CD14-positive monocyte (primary cell): ENCODE measurements at regions not wholly inside any gene's neighbourhood (a gene's known extent, or its start where the extent isn't known, plus 50 kb on each side); places are given as distances from the start of the nearest gene placed in this dataset.

Source experiments
- DNase-seq, 3 donors: peaks; one replicate each; pipeline ENCODE4 v3.0.0-alpha.2; 2011 to 2022
- H2AFZ ChIP-seq: 2 replicates; pipeline ENCODE4 v1.6.0; 2012; ENCODE audit warnings: mild to moderate bottlenecking, low read depth, low read length, inconsistent platforms; ENCODE audit not compliant: insufficient read depth, poor library complexity, severe bottlenecking
- H3K27ac ChIP-seq, 2 donors: 1 replicate in 1 of 2; 2 replicates in 1 of 2; pipeline ENCODE4 v1.5.1; 2012 to 2013; ENCODE audit warnings: low read length in 2 of 2, control low read depth in 1 of 2, inconsistent platforms in 1 of 2, low read depth in 1 of 2, mild to moderate bottlenecking in 1 of 2
- H3K27me3 ChIP-seq, 2 donors: one replicate each; pipeline versions ENCODE4 v1.6.0 to v1.6.1; 2011 to 2013; ENCODE audit warnings: low read length in 2 of 2; ENCODE audit not compliant: control insufficient read depth in 2 of 2, insufficient read depth in 2 of 2
- H3K36me3 ChIP-seq, 2 donors: replicated peaks in 1 of 2; 1 replicate in 1 of 2; 2 replicates in 1 of 2; pipeline versions ENCODE4 v1.5.1 to v1.6.1; 2012 to 2013; ENCODE audit warnings: low read length in 2 of 2, control low read depth in 1 of 2, inconsistent platforms in 1 of 2, mild to moderate bottlenecking in 1 of 2; ENCODE audit not compliant: insufficient read depth in 2 of 2, control insufficient read depth in 1 of 2
- H3K4me1 ChIP-seq, 2 donors: 1 replicate in 1 of 2; 2 replicates in 1 of 2; pipeline versions ENCODE4 v1.5.1 to v1.6.1; 2012 to 2013; ENCODE audit warnings: low read length in 2 of 2, control low read depth in 1 of 2, inconsistent platforms in 1 of 2, mild to moderate bottlenecking in 1 of 2, moderate library complexity in 1 of 2; ENCODE audit not compliant: insufficient read depth in 2 of 2, control insufficient read depth in 1 of 2
- H3K4me2 ChIP-seq: replicated peaks from 2 replicates; pipeline ENCODE3; 2012; ENCODE audit warnings: low read length, moderate library complexity, mild to moderate bottlenecking; ENCODE audit not compliant: poor library complexity, severe bottlenecking; ENCODE audit errors: extremely low read depth
- H3K4me3 ChIP-seq, 3 experiments: fragments of 200-600 bp in 1 of 3; sonication (generic) in 1 of 3; replicated peaks in 1 of 3; 1 replicate in 2 of 3; 2 replicates in 1 of 3; pipeline ENCODE4 v1.5.1; 2011 to 2013; ENCODE audit warnings: low read length in 3 of 3, mild to moderate bottlenecking in 3 of 3, control low read depth in 2 of 3, low read depth in 2 of 3, inconsistent platforms in 1 of 3, moderate library complexity in 1 of 3
- H3K79me2 ChIP-seq: 2 replicates; pipeline ENCODE4 v1.6.0; 2012; ENCODE audit warnings: mild to moderate bottlenecking, control low read depth, inconsistent platforms, low read length, moderate library complexity; ENCODE audit not compliant: insufficient read depth
- H3K9ac ChIP-seq: 2 replicates; pipeline ENCODE4 v1.6.0; 2017; ENCODE audit warnings: low read length, mild to moderate bottlenecking; ENCODE audit not compliant: insufficient read depth, poor library complexity, severe bottlenecking
- H3K9me3 ChIP-seq, 2 donors: replicated peaks in 1 of 2; 1 replicate in 1 of 2; 2 replicates in 1 of 2; pipeline versions ENCODE4 v1.5.1 to v1.6.1; 2012 to 2013; ENCODE audit warnings: low read length in 2 of 2, control low read depth in 1 of 2; ENCODE audit not compliant: control insufficient read depth in 1 of 2, insufficient read depth in 1 of 2
- H4K20me1 ChIP-seq: 2 replicates; pipeline ENCODE4 v1.6.0; 2012; ENCODE audit warnings: mild to moderate bottlenecking, low read length, control low read depth, moderate library complexity; ENCODE audit not compliant: insufficient read depth
- H3K27ac Mint-ChIP-seq, 7 donors: one replicate each; pipeline ENCODE4 v1.8.0; 2020; ENCODE audit warnings: mild to moderate bottlenecking in 7 of 7, mixed read lengths in 7 of 7, moderate library complexity in 6 of 7, inconsistent platforms in 2 of 7
- H3K27me3 Mint-ChIP-seq, 3 donors: one replicate each; pipeline ENCODE4 v1.8.0; 2021 to 2022; ENCODE audit warnings: low read depth in 3 of 3, mild to moderate bottlenecking in 3 of 3, mixed read lengths in 3 of 3, moderate library complexity in 3 of 3, inconsistent platforms in 1 of 3
- H3K36me3 Mint-ChIP-seq, 2 donors: one replicate each; pipeline ENCODE4 v1.8.0; 2020; ENCODE audit warnings: mixed read lengths in 2 of 2, inconsistent platforms in 1 of 2, mild to moderate bottlenecking in 1 of 2
- H3K4me1 Mint-ChIP-seq: one replicate; pipeline ENCODE4 v1.8.0; 2020; ENCODE audit warnings: mild to moderate bottlenecking, mixed read lengths
- H3K4me3 Mint-ChIP-seq, 2 donors: one replicate each; pipeline ENCODE4 v1.8.0; 2020; ENCODE audit warnings: mild to moderate bottlenecking in 2 of 2, mixed read lengths in 2 of 2, moderate library complexity in 1 of 2
- H3K9me3 Mint-ChIP-seq, 7 donors: one replicate each; pipeline ENCODE4 v1.8.0; 2020 to 2022; ENCODE audit warnings: mixed read lengths in 7 of 7, mild to moderate bottlenecking in 6 of 7, moderate library complexity in 6 of 7, inconsistent platforms in 2 of 7
- CTCF ChIP-seq: fragments of 200-600 bp; IDR thresholded peaks from one replicate; pipeline ENCODE4 v1.8.0; 2022; ENCODE audit warnings: antibody characterized with exemption, mild to moderate bottlenecking
- WGBS: methylation state at CpG from one replicate; pipeline ENCODE4 v1.1.5; 2013; ENCODE audit warnings: missing lambda C conversion rate; ENCODE audit not compliant: insufficient coverage; 5-methylcytosine and 5-hydroxymethylcytosine counted together
- intact Hi-C, 2 donors: fragments of 100-400 bp; cut with micrococcal nuclease; formaldehyde crosslinking; loops; one replicate each; pipeline versions ENCODE4 v1.15.0 to v1.15.1; 2023

GRCh38 chr6:77017537-77017936, 445.8 kb downstream of the HTR1B start:
- TF ChIP-seq CTCF, result no peak
- H3K9me3 ChIP-seq, result peaks cover 0 to 11% of the 10 kb centered on the region in 2 donors
- no peak overlapping the region for H3K4me3 Mint-ChIP-seq
- no peaks in the 10 kb centered on the region for H3K27me3 ChIP-seq
- no peaks in the 10 kb centered on the region for H3K27me3 Mint-ChIP-seq
- DNase-seq, result no peak
- no peak overlapping the region for H3K27ac ChIP-seq
- H3K79me2 ChIP-seq, result no peaks in the 10 kb centered on the region
- H2AFZ ChIP-seq, result no peak overlapping the region
- no peaks in the 10 kb centered on the region for H3K4me1 ChIP-seq
- WGBS, result 89% methylated on average over 1 of the region's 2 CpGs
- no peaks in the 10 kb centered on the region for H3K36me3 ChIP-seq
- no peaks in the 10 kb centered on the region for H3K36me3 Mint-ChIP-seq
- no peak overlapping the region for H3K4me3 ChIP-seq
- no peaks in the 10 kb centered on the region for H4K20me1 ChIP-seq
- no peak overlapping the region for H3K27ac Mint-ChIP-seq
- peaks cover 0 to 12% (median 2%) of the 10 kb centered on the region in 7 donors for H3K9me3 Mint-ChIP-seq
- no peak overlapping the region for H3K9ac ChIP-seq
- intact Hi-C loops, result no loop called here
- H3K4me2 ChIP-seq, result no peak overlapping the region
- H3K4me1 Mint-ChIP-seq, result no peaks in the 10 kb centered on the region

GRCh38 chr6:77015350-77015749, 447.9 kb downstream of the HTR1B start:
- Histone ChIP-seq H3K9ac (no peak overlapping the region), H3K9me3 (peaks cover 13 to 29% of the 10 kb centered on the region in 2 donors), H3K36me3 (no peaks in the 10 kb centered on the region), H3K4me3 (no peak overlapping the region), H3K27ac (no peak overlapping the region), H3K79me2 (no peaks in the 10 kb centered on the region), H3K4me1 (no peaks in the 10 kb centered on the region), H4K20me1 (no peaks in the 10 kb centered on the region), H2AFZ (no peak overlapping the region), H3K27me3 (no peaks in the 10 kb centered on the region), H3K4me2 (no peak overlapping the region)
- Mint-ChIP-seq H3K9me3 (peaks cover 5 to 23% (median 11%) of the 10 kb centered on the region in 7 donors), H3K36me3 (no peaks in the 10 kb centered on the region), H3K27me3 (peaks cover 0 to 3% (median 0%) of the 10 kb centered on the region in 3 donors), H3K4me3 (no peak overlapping the region), H3K4me1 (no peaks in the 10 kb centered on the region), H3K27ac (no peak overlapping the region)
- intact Hi-C loops, result no loop called here
- TF ChIP-seq CTCF, result no peak
- no CpG with 5 or more reads among the region's 1 CpG for WGBS
- DNase-seq, result no peak
